Islet precursor cell (in vitro differentiated cells): ENCODE measurements at regions not wholly inside any gene's neighbourhood (a gene's known extent, or its start where the extent isn't known, plus 50 kb on each side); places are given as distances from the start of the nearest gene placed in this dataset.
A peak's percentile ranks its signal among the peaks of the same experiment; 100 is the strongest.

Experiments used
- DNase-seq: peaks from one replicate; pipeline ENCODE4 v3.0.0-alpha.2; 2018

DNA sequence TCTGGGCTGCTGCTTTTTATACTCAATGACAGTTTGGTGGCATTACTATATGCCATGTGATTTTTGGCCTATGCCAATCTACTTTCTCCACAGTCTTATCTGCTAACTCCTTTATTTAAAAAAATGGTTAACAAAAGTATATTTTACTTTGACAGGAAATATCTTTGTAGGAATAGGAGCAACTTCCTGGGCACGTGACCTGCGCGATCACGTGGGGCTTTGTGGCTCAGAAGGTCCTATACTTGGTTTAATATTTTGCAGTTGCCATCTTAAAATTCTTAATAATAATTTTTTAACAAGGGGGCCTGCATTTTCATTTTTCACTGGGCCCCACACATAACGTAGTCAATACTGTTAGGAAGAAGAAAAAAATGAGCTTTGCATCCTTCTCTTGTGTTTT, 249.7 kb downstream of the ACTR3 start:
- no peak for DNase-seq

DNA sequence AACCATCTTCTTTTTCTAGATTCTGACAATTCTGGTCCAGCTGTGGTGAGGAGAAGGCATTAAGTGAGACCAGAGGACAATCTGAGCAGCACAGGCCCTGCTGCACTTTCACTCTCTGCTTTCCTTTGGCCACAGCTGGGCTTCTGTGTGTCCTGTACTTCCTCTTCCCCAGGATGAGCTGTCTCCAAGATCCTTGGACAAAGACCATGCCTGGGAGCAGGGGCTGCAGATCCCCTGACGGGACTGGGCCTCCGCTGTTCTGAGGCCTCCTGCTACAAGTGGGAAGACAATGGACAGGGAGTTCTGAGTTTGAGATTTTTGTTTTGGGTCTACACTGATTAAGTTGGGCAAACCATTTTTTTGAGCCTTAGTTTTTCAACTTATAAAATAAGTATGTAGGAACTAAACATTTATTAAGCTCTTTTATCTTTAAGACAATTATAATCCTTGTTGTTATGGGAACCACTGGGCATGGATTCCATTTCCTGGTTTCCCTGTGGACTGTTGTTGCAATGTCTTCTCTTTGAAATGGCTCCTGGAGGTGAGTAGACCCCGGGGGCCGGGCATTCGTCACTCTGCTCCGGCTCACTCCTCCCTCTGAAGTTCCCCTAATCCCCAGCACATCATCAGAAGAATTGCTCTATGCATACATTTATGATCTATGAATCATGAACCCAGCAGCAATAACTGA, 266.6 kb downstream of the ACTR3 start:
- no peak for DNase-seq

DNA sequence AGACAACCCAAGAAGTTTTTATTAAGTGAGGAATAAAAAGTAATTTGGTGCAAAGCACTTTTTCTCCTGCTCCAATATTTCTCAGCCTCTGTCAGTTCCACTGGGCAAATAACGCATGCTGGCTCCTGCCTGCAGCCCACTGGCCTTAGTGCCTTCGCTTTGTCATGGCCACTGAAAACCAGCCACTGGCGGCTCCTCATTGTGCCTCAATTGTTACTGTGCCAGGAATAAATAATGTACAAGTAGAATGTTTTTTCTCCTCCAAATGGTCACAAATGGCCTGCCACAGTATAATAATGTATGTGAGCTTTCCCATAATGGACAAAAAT, 267.1 kb downstream of the ACTR3 start:
- no peak for DNase-seq

DNA sequence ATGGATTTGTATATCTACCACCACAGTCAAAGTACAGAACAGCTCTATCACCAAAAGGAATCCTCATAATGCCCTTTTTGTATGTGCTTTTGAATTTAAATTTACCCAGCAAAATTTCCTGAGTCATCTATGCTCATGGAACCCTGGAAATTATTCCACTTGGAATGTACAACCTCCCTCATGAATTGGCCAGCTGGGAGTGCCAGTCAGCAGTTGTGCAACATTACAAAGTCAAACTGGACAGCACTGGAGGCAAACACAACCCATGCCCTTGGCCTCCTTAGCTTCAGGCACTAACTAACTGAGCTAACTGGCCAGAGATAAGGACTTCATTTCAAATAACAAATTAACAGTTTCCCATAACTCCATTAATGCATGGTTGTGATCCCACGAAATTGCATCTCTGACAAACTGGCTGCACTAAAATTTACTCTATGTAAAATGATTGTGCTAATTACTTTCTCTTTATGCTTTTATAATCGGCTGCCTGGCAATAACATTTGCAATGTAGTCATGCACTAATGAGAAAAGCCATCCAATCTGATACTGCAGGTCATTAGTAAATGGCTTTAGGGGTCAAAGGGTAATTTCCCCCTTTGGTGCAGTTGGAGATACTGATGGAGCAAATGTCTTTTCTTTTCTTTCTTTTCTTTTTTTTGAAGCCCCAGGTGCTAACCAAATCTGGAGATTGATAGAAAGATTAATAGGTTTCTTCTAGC, 270.5 kb downstream of the ACTR3 start:
- DNase-seq: no peak

DNA sequence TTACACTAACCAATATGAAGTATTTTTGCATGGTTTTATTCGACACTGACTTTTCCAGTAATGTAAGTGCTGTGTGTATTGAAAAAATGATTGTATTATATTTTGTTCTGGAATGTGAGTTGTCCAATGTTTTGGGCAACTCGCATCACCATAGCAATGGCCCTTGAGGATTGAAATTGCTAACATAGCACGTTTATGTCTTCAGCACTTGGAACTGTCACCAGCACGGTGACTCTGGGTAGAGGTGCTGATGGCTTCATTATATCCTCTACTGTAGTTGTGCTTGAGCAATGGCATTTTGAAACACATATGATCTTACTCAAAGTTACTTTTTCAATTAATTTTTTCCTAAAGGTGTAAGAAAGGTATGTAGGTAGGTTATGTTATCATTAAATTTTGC, 271.5 kb downstream of the ACTR3 start:
- DNase-seq: no peak

DNA sequence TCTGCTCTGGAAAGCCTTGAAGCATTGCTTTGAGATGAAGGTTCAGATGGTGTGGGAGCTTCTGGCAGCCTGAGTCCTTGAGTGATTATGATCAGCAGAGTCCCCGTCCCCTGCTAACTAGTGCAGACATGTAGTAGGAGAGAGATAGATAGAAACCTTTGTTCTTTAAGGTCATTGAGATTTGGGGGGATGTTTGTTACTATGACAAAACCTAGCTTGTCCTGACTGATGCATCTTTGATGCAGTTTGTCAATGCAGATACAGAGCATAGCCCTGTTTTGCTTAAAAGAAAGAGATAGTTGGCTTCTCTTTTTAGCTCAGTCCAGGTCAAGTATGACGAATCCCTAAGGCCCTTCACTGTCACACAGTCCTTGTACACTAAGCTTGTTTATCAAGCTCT, 274.6 kb upstream of the DPP10 start:
- no peak for DNase-seq

DNA sequence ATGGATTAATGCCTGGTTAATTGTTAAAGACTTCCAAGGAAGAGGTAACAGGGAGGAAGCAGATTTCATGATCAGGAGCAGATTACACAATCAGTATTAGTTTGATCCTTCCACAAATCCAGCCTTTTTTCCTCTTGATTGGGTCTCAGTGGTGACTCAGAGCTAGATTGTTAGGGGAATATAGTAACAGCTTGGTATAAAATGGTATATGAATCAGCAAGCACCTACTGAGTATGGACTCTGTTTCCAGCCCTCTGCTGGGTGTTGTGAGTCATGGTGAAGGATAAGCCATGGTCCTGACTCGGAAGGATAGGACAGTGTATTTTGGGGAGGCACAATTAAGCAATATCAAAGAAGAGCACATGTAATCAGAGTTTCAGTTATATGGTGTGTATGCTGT, 272.4 kb upstream of the DPP10 start:
- no peak for DNase-seq

DNA sequence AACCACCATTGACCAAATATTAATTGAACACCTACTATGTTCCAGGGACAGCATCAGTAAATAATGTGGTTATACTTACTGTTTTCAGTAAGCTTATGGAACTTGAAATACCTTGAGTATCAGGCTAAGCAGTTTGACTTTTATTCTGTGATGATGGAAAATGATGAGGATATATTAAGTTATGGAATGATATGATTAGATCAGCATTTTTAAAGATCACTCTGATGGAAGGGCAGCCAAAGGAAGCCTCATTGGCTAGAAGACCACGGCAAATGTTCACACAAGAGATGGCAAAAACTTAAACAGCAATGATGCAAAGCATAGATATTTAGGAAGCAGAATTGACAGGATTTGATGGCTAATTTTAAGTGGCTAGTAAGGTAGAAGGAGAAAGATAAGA, 266.9 kb upstream of the DPP10 start:
- DNase-seq: no peak

DNA sequence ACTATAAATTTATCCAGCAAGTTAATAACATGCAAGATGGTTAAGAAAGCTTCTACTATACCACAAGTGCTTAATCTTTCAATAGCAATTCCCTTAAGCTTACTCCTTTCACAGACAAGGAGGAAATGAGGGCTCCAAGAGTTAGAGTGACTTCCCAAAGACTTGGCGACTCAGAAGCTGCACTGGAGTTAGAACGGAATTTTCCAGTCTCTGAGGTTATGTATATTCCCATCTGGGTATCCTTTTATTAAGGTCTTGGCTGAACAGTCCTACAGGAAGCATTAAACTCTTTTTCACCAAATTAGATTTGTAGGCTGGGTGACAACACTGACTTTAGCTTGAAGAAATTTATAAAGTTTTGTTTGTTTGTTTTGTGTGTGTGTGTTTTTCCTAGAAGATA, 256.9 kb upstream of the DPP10 start:
- no peak for DNase-seq

DNA sequence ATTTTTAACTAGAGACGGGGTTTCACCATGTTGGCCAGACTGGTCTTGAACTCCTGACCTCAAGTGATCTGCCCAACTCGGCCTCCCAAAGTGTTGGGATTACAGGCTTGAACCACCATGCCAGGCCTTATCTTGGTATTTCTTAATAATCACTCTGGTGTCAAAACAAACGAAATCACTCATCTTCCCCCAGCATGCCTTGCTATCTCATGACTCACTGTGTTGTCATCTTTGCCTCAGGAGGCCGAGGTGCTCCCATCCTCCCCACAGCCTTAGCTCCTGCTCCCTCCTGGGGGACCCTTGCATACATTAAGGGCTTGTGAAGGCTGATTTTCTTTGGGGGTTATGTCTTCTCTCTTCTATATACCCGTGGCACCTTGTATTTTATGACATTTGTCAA, 250.1 kb upstream of the DPP10 start:
- no peak for DNase-seq

DNA sequence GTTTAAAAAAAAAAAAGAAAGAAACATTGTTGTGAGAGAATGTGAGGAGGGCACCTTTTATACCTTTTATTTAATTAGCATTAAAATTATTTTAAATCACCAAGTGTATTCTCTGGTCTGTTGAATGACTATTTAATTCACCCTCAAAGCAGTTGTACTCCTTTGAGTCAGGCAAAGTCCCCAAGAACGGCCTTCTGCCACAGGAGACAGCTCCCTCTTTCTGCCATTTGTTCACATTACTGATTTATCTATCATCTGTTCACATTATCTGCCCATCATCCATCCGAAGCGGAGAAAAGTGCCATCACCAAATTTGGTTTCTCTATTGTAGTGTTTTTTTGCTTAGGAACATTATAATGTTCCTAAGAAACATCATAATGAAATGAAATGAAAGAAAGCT, 240.7 kb upstream of the DPP10 start:
- DNase-seq: no peak

DNA sequence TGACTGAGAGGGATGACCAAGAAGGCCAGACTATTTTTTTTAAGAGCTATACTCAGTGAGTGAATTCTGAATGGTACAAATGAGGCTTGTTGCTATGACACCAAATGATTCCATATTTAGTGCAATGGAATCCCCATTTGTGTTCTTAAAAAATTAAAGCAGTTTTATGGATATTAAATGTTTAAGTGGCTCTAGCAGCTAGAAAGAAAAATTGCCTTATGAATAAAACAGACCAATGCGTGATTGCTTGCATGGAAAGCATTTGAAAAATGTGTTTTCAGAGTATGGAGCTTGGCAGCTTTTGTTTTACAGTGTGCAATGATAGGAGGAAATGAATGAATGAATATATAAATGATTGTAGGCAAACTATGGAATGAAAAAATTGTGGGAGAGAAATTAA, 238.8 kb upstream of the DPP10 start:
- DNase-seq: no peak

DNA sequence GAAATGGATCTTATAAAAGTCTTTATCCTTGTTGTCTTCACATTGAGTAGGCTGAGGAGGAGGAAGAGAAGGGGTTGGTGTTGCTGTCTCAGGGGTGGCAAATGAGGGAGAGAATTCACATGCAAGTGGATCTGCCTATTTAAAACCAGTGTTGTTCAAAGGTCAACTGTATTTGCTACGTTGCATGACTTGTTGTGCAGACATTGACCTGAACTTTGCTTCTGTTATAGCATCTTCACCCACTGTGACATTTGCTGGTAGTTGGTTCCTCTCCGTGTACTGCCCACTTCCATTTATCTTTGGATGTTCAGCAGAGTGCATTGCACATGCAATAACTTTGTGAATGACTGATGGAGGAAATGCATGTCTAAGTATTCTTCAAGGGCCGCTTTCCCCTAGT, 228.6 kb upstream of the DPP10 start:
- DNase-seq: no peak

DNA sequence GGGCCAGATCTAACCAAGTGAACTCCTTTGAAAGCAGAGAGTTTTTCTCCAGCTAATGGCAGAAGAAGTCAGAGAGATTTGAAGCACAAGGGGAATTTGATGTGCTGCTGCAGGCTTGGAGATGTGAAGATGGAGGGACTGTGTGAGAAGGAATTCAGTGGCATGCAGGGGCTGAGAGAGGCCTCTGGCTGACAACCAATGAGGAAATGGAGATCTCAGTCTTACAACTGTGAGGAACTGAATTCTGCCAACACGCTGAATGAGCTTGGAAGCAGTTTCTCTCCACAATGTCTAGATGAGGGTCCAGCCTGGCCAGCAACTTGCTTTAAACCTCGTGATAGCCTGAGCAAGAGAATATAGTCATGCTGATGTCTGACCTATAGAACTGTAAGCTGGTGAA, 224.1 kb upstream of the DPP10 start:
- peak; percentile 54 for DNase-seq

DNA sequence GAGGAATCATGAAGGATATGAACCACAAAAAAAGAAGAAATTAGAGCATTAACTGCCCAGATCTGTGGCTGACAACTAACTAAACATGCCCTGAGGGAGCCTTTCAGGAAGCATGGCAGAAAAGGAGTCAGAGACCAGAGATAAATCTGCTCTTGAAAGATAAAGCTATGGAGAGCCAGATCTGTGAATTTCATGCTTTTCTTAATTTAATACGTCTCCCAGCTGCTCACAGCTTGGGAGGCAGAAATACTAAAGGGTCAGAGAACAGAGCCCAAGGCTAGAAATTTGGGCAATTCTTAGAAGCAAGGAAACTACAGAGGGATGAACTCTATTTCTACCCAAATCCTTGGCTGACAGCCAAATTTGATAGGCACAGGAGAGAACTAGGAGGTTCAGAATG, 223.0 kb upstream of the DPP10 start:
- no peak for DNase-seq

DNA sequence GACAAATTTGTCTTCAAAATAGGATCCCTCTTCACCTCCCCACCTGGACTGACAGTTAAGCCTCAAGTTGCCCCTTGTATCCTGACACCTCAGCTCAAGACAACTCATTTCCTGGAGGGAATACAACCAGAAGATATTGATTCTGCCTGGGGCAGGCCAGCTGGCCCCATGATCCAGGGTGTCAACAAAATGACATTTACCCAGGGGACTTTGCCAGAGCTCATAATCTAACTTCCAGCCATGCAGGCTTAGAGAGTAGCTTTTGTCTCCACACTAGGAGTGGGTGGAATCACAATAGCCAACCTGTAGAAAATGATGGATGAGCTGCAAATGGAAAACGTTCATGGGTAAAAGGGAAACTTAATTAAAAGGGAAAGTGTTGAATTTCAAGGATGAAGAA, 220.1 kb upstream of the DPP10 start:
- no peak for DNase-seq

DNA sequence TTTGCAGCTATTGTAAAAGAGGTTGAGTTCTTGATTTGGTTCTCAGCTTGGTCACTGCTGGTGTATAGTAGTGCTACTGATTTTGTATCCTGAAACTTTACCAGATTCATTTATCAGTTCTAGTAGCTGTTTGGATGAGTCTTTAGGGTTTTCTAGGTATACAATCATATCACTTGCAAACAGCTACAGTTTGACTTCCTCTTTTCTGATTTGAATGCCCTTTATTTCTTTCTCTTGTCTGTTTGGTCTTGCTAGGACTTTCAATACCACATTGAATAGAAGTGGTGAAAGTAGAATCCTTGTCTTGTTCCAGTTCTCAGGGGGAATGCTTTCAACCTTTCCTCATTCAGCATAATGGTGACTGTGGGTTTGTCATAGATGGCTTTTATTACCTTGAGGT, 210.5 kb upstream of the DPP10 start:
- DNase-seq: no peak

DNA sequence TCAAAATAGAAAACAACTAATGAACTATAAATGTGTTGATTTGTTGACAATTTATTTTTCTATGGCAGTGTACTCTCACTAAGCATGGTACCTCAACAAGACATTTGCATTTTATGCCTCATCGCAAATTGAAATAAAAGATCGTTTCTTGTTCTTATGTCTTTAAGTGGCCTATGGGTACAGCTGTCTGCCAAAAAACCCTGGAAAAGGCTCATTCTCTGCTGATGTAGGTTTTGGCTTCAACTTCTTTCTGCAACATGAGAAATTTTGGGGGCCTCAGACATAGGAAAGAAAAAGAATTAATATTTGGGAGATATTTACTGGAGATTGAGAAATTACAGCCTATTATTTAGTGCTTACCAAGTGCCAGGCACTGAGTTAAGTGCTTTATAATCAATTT, 205.1 kb upstream of the DPP10 start:
- no peak for DNase-seq

DNA sequence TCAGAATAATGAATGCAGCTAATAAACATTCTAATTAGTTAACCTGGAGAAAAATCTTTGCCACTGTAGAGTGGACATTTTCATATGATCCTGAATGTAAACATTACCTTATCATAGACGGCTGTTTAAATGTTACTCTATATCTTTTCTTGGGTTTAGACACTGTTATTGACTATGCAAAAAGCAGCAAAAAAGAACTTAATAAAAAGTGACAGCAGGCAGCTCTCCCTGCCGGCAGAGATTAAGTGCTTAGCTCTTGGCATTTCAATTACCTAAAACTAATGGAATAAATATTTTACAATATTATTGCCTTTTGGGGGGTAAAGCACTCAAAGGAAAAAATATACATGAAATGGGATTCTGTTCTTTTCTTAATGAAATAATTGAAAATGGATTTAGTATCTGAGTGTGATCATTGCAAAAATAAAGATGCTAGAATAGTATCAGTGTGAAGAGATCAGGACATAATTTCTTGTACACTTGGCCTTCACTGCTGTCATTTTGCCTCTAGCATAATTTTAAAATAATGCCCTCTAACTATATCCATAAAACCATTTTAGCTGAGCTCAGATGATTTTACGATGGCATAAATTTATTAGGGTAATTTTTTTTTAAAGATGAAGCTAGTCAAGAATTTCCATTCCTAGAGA, 203.4 kb upstream of the DPP10 start:
- no peak for DNase-seq

DNA sequence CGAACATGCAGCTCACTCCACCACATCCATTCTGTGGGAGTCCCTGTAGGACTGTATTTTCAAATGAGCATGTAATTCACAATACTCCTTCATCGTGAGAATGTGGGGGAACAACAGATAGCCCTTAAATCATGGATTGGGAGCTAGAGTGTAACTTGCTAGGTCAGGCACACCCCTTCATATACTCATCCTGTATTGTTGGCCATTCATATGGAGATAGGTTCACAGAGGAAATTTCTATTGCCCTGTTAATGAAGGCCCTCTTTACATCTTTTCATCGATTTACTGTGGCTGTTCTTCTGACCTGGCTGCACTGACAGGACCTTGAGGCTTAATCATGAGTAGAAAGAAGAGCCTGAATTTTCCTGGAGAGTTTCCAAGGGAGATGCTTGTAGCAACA, 193.8 kb upstream of the DPP10 start:
- DNase-seq: no peak

DNA sequence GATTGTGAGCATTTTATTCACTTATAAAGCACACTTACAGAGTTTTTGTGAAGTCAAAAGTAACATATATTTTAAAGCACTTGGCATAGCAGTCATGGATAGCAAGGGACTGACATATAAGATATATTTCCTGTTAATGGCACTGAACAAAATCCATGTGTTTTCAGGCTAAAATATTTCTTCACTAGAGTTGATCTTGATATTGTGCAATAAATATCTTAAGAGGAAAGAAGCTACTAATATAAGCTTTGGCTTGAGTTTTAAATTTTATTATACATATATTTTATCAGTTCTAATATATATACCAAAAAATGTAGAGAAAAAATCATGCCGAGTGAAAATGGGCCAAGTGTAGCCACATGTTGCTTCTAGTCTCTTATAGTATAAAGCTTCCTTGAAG, 189.7 kb upstream of the DPP10 start:
- no peak for DNase-seq

DNA sequence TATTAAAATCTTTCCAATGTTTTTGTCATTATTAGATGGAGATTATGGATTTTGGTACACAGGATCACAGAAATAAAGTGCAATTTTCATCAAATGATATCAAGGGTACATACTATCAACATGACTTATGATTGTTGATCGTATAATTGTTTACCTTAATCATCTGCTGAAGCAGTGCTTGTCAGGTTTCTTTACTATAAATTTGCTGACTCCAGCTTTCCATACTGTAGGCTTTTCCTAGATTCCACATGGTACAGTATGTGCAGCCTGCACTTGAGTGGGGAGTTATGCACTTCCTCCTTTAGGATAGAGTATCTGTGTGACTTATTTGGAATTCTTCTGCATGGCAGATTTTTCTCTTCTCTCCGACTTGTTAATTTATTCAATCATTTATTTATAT, 187.6 kb upstream of the DPP10 start:
- DNase-seq: no peak

DNA sequence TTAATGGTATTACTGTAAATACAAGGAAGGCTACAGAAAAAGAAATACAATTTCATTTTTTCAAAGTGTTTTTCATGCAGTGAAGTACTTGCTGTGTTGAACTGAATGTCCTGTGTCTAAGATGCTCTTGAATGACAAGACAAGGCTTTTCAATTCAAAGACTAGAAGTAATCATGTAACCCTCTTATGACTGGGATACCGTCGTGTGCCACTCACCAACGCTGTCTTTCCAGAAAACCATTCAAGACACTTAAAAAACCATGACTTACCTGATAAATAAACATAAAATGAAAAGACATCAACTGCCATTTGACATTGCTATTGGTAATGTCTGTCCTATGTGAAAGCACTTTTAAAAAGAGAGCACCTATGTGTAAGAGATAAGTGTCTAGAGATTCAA, 183.1 kb upstream of the DPP10 start:
- no peak for DNase-seq

DNA sequence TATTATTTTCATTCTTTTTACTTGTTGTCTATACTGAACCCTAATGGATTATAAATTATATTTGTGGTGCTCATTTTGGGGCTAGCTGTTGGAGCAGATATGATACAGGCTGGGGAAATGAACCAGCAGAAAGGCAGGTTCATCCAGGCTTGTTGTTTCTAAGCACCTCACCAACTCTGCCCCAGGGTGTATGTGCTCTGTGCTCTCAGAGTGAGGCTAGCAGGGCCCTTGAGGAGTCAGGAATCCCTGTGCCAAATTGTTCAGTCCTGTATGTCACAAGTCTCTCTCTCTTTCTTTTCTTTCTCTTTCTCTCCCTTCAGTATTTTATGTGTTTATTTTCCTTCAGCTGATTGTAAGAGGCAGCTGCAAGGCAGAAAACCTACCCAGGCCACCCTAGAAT, 181.1 kb upstream of the DPP10 start:
- peak; percentile 62 for DNase-seq

DNA sequence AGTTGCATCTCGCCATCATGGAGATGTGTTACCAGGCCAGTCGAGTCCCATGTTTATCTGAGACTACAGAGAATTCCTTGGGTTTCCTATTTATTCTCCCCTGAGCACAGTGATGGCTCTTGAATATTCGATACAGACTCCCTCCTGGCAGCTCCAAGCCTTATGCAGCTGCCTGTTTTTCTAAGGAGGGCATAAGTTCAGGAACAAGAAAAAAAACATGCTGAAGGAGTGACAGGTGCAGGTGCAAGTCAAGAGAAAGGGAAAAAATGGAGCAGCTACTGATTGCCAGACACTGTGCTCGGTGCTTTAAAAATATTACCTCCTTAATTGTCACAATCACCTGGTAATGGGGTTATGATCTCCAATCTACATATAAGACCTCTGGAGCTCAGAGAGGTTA, 177.2 kb upstream of the DPP10 start:
- no peak for DNase-seq
